Activated CD4-positive, alpha-beta T cell treated with anti-CD3 and anti-CD28 coated beads, Interleukin-2, amount 50 U/mL, for 1 hour (primary cell): ENCODE measurements at regions not wholly inside any gene's neighbourhood (a gene's known extent, or its start where the extent isn't known, plus 50 kb on each side); places are given as distances from the start of the nearest gene placed in this dataset.
"Not testable (repeated sequence)": the region's sequence is repeated elsewhere in the genome, so short reads cannot be mapped to it uniquely, and the experiment has no call there.

Experiments used
- DNase-seq: peaks from one replicate; pipeline ENCODE4 v3.0.0-alpha.2; 2020

DNA sequence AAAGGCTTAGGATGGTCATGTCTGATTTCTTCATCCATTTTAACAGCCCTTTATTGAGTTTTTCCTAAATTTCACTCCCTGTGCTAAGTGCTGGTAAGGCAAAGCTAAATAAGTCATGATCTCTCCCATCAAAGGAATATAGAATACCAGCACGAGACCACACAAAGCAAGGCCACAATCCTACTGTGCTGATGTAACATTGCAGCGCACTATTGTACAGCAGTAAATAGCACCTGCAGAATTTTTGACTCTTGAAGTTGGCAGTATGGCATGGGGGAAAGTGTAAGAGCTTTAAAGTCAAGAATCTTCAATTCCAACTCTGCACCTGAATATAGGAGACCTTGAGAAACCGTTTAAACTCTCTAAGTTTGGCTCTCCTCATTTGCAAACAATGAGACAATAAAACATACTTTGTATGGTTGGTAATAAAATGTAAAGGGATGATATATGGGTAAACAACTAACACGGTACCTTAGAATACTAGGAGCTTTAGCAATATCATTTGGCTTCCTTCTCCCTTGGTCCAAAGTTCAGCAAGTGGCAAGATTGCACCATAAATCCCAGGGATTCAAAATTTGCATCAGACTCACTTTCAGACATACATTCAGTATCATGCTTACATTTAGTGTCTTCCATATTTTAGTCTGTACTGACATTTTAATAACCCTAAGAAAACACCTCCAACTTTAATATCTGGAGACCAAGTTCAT, 132.9 kb upstream of the PRDX6 start:
- no peak for DNase-seq

DNA sequence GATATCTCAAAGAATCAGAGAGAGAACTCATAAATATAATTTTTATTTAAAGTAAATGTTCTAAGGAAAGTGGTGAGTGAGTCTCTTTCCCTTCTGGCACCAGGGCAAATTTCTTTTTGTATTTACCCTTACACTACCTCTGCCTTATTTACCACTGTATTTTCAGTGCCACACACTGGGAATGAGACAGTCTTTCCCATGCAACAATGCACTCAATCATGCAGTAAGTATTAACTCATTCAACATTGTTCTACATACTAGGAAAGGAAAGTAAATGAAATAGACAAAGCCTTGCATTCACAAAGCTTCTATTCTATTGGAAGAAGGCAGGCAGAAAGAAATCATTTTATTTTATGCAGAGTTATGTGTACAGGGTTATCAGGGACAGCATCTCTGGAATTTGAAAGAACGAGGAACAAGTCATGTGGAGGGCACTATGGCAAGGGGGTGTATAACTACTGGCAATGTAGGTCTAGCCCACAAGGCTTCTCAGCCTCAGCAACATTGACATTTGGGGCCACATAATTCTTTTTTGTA, 129.8 kb upstream of the PRDX6 start:
- DNase-seq: no peak

- DNase-seq: not testable (repeated sequence)
These were observed 124.5 kb upstream of the PRDX6 start for GRCh38 chr1:173352635-173353034.

- DNase-seq: no peak
These were observed 123.8 kb upstream of the PRDX6 start for GRCh38 chr1:173353350-173353749.

DNA sequence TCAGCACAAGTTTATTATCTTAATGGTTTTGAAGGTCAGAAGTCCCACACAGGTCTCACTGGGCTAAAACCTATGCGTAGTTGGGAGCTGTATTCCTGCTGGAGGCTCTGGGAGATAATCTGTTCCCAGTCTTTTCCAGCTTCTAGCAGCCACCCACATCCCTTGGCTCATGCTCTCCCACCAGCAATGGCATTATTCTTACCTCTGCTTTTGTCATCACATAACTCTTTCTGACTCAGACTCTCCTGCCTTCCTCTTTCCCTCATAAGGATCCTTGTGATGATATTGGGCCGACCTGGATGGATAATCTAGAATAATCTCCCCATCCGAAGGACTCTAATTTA, 122.2 kb upstream of the PRDX6 start:
- DNase-seq: no peak

GRCh38 chr1:173355281-173356031, 121.7 kb upstream of the PRDX6 start:
- DNase-seq: no peak

- no peak for DNase-seq
These were observed 120.9 kb upstream of the PRDX6 start for GRCh38 chr1:173356191-173356762.

DNA sequence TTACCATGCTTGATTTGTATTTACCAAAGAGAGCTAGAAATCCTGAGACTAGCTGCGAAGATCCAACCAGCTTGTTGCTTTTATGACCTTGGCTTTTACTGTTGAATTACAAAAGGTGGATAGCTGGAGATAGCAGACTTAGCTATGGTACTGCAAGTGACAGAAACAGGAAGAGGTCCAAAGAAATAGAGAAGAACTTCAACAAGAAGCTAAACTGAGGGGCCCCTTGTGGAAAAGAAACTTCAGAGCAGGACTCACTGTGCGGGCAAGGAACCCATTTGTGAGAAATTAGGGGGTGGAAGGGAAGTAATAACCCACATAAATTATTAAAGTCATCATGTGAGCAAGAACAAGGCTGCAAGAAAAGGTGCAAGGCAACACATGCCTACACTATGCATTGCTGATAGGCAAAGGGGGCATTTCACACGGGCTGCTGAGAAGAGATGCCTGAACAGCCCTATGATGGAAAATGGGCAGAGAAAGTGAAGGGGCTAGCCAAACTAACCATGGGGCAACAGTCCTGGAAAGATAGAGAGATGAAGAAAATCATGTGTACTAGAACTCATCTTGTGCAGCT, 116.6 kb upstream of the PRDX6 start:
- DNase-seq: no peak

DNA sequence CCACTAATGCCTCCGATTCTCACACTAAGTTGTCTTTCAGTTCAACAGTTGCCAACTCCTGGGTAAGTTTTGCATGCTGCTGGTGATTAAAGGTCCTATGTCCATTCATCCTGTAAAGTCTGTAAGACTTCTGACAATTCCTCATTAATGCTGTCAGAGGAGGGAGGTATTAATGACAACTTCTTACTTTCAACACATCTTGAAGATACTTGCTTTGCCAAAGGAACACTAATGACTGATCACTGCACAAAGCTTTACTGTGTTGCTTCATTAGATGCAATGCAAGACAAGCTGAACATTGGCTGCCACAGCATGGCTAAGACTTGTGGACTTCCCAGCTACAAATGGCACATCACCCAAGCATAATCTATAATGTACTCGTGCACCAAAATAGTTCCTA, 114.6 kb upstream of the PRDX6 start:
- DNase-seq: no peak

DNA sequence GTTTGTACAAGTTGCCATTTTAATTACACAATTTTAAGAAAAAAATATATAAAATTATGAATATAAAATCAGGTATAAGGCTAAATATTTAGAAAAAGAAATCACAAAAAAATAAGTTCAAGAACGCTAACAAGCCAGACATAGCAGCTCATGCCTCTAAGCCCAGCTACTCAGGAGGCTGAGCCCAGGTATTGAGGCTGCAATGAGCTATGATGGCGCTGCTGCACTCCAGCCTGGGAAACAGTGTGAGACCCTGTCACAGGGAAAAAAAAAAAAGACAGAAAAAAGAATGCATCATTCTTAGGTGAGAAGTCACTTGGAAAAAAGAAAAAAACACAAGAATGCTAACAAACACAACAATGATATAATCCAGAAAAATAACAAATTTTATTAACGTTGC, 112.3 kb upstream of the PRDX6 start:
- no peak for DNase-seq

DNA sequence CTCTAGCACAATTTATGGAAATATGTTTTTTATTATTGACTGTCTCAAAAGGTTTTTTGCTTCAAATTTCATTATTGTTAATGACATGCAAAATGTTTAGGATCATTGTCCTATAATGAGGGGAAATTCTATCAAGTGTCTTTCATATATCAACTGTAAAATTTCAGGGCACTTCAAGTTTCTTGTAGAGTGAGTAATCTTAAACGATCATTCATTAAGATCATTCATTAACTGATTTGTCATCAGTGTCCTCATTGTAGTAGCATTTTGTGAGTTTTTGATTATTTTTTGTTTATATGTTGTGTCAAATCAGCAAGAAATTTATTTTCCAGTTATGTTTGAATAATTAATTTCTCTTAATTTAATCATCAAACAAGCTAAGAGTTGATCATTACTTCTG, 111.8 kb upstream of the PRDX6 start:
- no peak for DNase-seq

DNA sequence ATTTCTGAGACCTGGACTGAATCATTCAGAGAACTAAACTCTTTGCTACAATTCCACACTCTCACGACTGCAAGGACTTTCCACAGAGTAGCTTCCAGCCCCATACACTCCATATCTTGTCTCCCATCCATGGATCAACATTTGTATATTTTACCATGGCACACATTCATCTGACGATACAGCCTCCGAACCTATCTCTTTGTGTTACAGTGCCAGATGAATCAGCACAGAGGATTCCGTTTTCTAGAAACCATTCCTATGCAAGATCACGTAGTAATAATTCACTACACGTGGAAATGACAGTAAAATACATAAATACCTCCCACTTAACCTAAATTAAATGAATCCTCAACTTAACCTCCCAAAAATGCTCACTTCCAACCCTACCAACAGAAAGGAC, 110.0 kb upstream of the PRDX6 start:
- no peak for DNase-seq

- not testable (repeated sequence) for DNase-seq
These were observed 106.5 kb upstream of the PRDX6 start for GRCh38 chr1:173370586-173370985.

DNA sequence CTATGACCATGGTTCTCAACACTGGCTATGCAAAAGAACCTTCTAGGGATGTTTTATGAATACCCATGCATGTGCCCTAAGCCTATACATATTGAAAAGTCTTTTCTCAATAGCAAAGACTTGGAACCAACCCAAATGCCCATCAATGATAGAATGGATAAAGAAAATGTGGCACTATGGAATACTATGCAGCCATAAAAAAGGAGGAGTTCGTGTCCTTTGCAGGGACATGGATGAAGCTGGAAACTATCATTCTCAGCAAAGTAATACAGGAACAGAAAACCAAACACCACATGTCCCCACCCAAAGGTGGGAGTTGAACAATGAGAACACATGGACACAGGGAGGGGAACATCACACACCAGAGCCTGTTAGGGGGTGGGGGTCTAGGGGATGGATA, 101.1 kb upstream of the PRDX6 start:
- not testable (repeated sequence) for DNase-seq

DNA sequence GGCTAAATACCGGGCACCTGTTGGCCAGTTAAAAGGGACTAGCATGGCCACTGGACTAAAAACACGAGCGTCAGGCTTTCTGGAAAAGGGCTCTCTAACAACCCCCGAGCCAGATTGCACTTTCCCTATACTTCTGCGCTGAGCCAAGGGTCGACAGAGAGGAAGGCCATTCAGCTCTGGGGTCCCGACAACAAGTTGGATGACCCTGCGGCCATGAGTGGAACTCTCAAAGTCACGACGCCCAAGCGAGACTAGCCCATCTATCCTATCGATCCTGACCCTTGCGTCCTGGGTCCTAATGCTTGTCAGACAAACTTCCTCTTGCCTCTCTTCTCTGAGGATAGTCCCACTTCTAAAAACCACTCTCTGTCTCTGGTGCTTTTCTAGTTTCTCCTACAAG, 99.9 kb upstream of the PRDX6 start:
- DNase-seq: no peak

GRCh38 chr1:173383351-173383750, 93.8 kb upstream of the PRDX6 start:
- DNase-seq: no peak

GRCh38 chr1:173388352-173388751, 88.8 kb upstream of the PRDX6 start:
- no peak for DNase-seq

DNA sequence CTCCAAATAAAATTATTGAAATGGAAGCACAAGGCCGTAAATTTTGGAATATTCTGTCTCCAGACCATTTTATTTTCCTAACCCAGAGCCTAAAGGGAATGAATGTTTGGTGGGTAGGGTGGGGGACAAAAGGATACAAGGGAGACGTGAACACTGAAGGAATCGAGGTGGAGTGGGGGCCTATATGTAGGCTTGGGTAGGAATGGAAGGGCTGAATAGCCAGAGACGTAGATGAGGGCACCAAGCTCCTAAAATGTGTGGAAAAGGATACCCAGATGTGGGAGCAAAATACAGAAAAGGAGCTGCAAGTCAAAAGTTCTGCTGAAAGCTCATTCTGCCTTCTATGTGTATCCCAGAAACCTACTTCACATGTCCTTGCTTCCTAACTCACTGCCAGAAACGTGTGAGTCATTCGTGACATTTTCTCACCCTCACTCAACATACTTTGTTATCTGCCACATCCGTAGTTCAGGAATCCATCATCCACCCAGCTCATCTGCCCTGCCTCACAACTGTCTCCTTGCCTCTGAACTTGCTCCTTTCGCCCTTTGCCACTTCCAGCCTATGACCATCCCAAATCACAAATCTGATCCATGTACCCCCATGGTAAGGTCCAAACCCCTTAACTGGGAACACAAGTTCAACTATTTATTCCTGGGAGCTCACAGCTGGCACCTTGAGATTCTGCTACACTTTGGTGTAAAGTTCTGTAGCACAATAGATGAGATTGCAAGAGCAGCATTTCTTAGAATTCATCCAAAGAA, 84.1 kb upstream of the PRDX6 start:
- no peak for DNase-seq

DNA sequence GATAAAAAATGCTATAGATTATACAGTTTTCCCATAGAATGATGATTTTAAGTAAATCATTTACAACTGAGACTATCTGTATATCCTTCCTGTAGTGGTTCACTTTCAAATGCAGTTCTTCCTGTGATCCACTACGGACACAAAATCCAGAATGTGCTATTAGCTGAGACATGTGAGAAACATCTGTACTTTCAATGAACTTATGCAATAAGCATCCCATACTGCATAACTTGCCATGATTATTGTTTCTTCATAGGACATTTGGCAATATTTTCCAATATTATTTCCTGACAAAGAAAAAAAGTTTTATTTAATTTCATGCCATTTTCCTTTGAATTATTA, 83.5 kb upstream of the PRDX6 start:
- no peak for DNase-seq

- DNase-seq: not testable (repeated sequence)
These were observed 82.3 kb upstream of the PRDX6 start for GRCh38 chr1:173394813-173395212.

GRCh38 chr1:173395762-173396161, 81.4 kb upstream of the PRDX6 start:
- no peak for DNase-seq

GRCh38 chr1:173400387-173400995, 76.6 kb upstream of the PRDX6 start:
- no peak for DNase-seq

DNA sequence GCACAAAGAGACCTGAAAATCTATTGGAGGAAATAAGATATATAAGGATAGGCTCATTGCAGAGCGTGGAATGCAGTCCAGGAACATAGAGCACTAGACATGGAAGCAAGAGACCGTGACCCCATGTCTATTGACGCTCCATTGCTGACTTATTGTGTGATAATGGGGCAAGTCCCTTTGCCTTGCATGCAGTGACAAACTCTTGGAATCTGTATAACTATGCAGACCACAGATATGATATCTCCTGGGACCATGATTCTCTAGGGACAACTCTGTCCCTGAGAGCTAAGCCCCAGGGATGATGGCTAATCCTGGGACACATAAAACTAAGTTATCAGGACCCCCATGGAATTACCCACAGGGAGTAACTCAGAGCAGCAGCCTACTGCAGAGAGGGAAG, 73.1 kb upstream of the PRDX6 start:
- no peak for DNase-seq
